Peyer's patch (tissue), 4 donors: ENCODE measurements at regions not wholly inside any gene's neighbourhood (a gene's known extent, or its start where the extent isn't known, plus 50 kb on each side); places are given as distances from the start of the nearest gene placed in this dataset.
"Not testable (repeated sequence)": the region's sequence is repeated elsewhere in the genome, so short reads cannot be mapped to it uniquely, and the experiment has no call there.

Experiments
- DNase-seq, 3 donors: peaks; one replicate each; pipeline ENCODE4 v3.0.0-alpha.2; 2017 to 2019
- H3K27ac ChIP-seq, 4 donors: fragments of 200-600 bp; sonication (generic); one replicate each; pipeline ENCODE4 v1.5.1; 2016 to 2019
- H3K27me3 ChIP-seq, 2 donors: fragments of 200-600 bp; sonication (generic); one replicate each; pipeline ENCODE4 v1.5.1; 2019
- H3K36me3 ChIP-seq, 3 donors: fragments of 200-600 bp; sonication (generic); one replicate each; pipeline ENCODE4 v1.5.1; 2016 to 2019
- H3K4me1 ChIP-seq, 4 donors: fragments of 200-600 bp; sonication (generic); one replicate each; pipeline ENCODE4 v1.5.1; 2016 to 2019
- H3K4me3 ChIP-seq, 4 donors: fragments of 200-600 bp; sonication (generic); 1 replicate in 3 of 4; 2 replicates in 1 of 4; pipeline ENCODE4 v1.5.1; 2016 to 2019; ENCODE audit warnings: mild to moderate bottlenecking in 1 of 4
- H3K9me3 ChIP-seq, 4 donors: fragments of 200-600 bp; sonication (generic); one replicate each; pipeline ENCODE4 v1.5.1; 2016 to 2019; ENCODE audit warnings: mild to moderate bottlenecking in 1 of 4
- POLR2A ChIP-seq, 2 donors: fragments of 450-650 bp; IDR thresholded peaks; one replicate each; pipeline ENCODE4 v1.5.1; 2017; ENCODE audit warnings: antibody characterized with exemption in 2 of 2, mild to moderate bottlenecking in 2 of 2, moderate library complexity in 2 of 2

DNA sequence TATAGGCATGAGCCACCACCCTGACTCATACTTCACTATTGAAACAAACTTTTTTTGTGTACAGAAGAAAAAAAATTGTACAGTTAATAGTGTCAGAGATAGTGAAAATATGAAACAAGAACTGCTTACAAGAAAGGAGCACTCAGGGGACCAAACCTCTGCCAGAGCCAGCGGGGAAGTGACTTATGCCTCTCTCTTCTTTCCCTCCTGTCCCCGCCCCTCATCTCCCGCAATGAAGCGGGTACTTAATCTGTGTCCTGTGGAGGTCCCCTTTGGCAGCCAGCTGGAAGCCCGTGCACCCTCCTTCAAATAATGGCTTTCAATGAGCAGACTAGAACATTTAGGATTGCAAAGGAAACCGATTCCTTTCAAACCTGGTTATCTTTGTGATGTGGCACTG, 51.5 kb downstream of the PPIAL4A start:
- H3K36me3 ChIP-seq, H3K4me1 ChIP-seq, H3K27ac ChIP-seq, H3K27me3 ChIP-seq, H3K9me3 ChIP-seq, DNase-seq, H3K4me3 ChIP-seq: not testable (repeated sequence)

GRCh38 chr1:120941836-120942217, 52.3 kb downstream of the PPIAL4A start:
- not testable (repeated sequence) for H3K27me3 ChIP-seq, DNase-seq, H3K36me3 ChIP-seq, H3K4me1 ChIP-seq, H3K9me3 ChIP-seq
- peak overlapping the region; percentile 73 to 86 (median 80) for H3K27ac ChIP-seq
- peak overlapping the region; percentile 21 to 49 (median 35) for H3K4me3 ChIP-seq

GRCh38 chr1:120942218-120942944, 52.8 kb downstream of the PPIAL4A start:
- DNase-seq = peak; percentile 78 to 86 (median 83)
- Histone ChIP-seq H3K27ac (peak overlapping the region; percentile 73 to 86 (median 80)), H3K4me3 (peak overlapping the region; percentile 37 to 59 (median 44))
- peak; percentile 24 to 28 for TF ChIP-seq POLR2A (IDR thresholded peaks at IDR 0.05)
- not testable (repeated sequence) for H3K36me3 ChIP-seq, H3K27me3 ChIP-seq, H3K4me1 ChIP-seq, H3K9me3 ChIP-seq

GRCh38 chr1:120942945-120943319, 53.4 kb downstream of the PPIAL4A start:
- not testable (repeated sequence) for H3K27ac ChIP-seq, H3K4me3 ChIP-seq, H3K27me3 ChIP-seq, H3K36me3 ChIP-seq, DNase-seq, H3K9me3 ChIP-seq, H3K4me1 ChIP-seq

GRCh38 chr1:120944691-120945090, 55.1 kb downstream of the PPIAL4A start:
- H3K27ac ChIP-seq, H3K4me1 ChIP-seq, DNase-seq, H3K36me3 ChIP-seq, H3K4me3 ChIP-seq, H3K9me3 ChIP-seq, H3K27me3 ChIP-seq: not testable (repeated sequence)

GRCh38 chr1:120945122-120945521, 55.6 kb downstream of the PPIAL4A start:
- not testable (repeated sequence) for H3K9me3 ChIP-seq, H3K27me3 ChIP-seq, H3K4me3 ChIP-seq, H3K27ac ChIP-seq, H3K4me1 ChIP-seq, DNase-seq, H3K36me3 ChIP-seq

GRCh38 chr1:120947114-120947513, 57.5 kb downstream of the PPIAL4A start:
- H3K27me3 ChIP-seq, H3K36me3 ChIP-seq, H3K27ac ChIP-seq, H3K4me3 ChIP-seq, DNase-seq, H3K4me1 ChIP-seq, H3K9me3 ChIP-seq: not testable (repeated sequence)

- H3K36me3 ChIP-seq, DNase-seq, H3K27ac ChIP-seq, H3K27me3 ChIP-seq, H3K4me1 ChIP-seq, H3K4me3 ChIP-seq, H3K9me3 ChIP-seq: not testable (repeated sequence)
Measured at GRCh38 chr1:120949724-120950123, 60.2 kb downstream of the PPIAL4A start.

- not testable (repeated sequence) for H3K4me3 ChIP-seq, H3K9me3 ChIP-seq, H3K27me3 ChIP-seq, H3K4me1 ChIP-seq, H3K27ac ChIP-seq, DNase-seq, H3K36me3 ChIP-seq
Measured at GRCh38 chr1:120950633-120951032, 61.1 kb downstream of the PPIAL4A start.

GRCh38 chr1:120951100-120951499, 61.5 kb downstream of the PPIAL4A start:
- not testable (repeated sequence) for H3K36me3 ChIP-seq, H3K4me1 ChIP-seq, H3K9me3 ChIP-seq, H3K4me3 ChIP-seq, DNase-seq, H3K27me3 ChIP-seq, H3K27ac ChIP-seq

GRCh38 chr1:120952207-120952870, 62.8 kb downstream of the PPIAL4A start:
- not testable (repeated sequence) for H3K36me3 ChIP-seq, H3K4me1 ChIP-seq, H3K27ac ChIP-seq, H3K9me3 ChIP-seq, DNase-seq, H3K27me3 ChIP-seq
- H3K4me3 ChIP-seq = peak overlapping the region in 1 of 4 donors; percentile 24

DNA sequence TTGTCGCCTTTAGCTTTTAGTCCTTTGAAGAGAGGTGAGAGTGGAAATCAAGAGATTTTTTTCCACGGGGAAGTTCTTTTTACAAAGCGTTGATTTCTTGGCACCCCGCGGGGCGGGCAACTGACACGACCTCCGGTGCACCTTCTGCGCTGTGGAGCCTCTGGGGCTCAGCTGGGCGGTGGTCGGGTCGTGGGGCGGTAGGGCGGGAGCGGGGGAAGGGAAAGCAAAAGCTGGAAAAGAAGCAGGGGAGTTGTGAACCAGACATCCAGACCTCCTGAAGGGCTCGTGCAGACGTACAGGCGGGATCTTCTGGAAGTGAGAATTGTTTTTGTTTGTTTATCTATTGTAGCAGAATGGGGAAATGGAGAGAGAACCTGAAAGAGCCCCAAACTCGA, 63.3 kb downstream of the PPIAL4A start:
- not testable (repeated sequence) for H3K36me3 ChIP-seq, H3K9me3 ChIP-seq, DNase-seq, H3K27me3 ChIP-seq, H3K27ac ChIP-seq, H3K4me1 ChIP-seq
- H3K4me3 ChIP-seq = peak overlapping the region in 1 of 4 donors; percentile 24
